ENCODE measurements at regions not wholly inside any gene's neighbourhood (a gene's known extent, or its start where the extent isn't known, plus 50 kb on each side); places are given as distances from the start of the nearest gene placed in this dataset.
A peak's percentile ranks its signal among the peaks of the same experiment; 100 is the strongest.

GRCh38 chr1:229714964-229715603 is 89.0 kb downstream of the URB2 start:
- TF ChIP-seq MAX (IDR thresholded peaks at IDR 0.05) (no peak), RAD21 (conservative IDR thresholded peaks at IDR 0.05 in 1 of 2, IDR thresholded peaks at IDR 0.05 in 1 of 2) (peak; percentile 43 to 56; a peak in 3 of 5 replicates), CTCF (IDR thresholded peaks at IDR 0.05) (peak; percentile 60), POLR2A (IDR thresholded peaks at IDR 0.05; ENCODE audit: low read length) (no peak), KDM1A (IDR thresholded peaks at IDR 0.05; ENCODE audit: low read depth) (no peak), BHLHE40 (IDR thresholded peaks at IDR 0.05; ENCODE audit: low read depth, low read length) (no peak), TP53 (CRISPR knock-in tag; IDR thresholded peaks at IDR 0.05) (no peak), EP300 (IDR thresholded peaks at IDR 0.05) (no peak), ESRRA (IDR thresholded peaks at IDR 0.05; ENCODE audit: borderline replicate concordance, low read length) (no peak), ZFP36 (IDR thresholded peaks at IDR 0.05; ENCODE audit: borderline replicate concordance, partially characterized antibody) (no peak), RCOR1 (IDR thresholded peaks at IDR 0.05; ENCODE audit: low read depth, low read length) (no peak)
